Bronchial epithelial cell (primary cell): ENCODE measurements at regions not wholly inside any gene's neighbourhood (a gene's known extent, or its start where the extent isn't known, plus 50 kb on each side); places are given as distances from the start of the nearest gene placed in this dataset.

Experiments
- DNase-seq: peaks from one replicate; pipeline ENCODE4 v3.0.0-alpha.2; 2010; ENCODE audit warnings: low read depth
- FAIRE-seq: peaks from 2 replicates; lab custom pipeline; 2011; peaks lifted over from hg19 to GRCh38; lab: Jason Lieb, UNC
- H3K27me3 ChIP-seq: 2 replicates; pipeline ENCODE4 v1.5.1; 2011; ENCODE audit warnings: low read length; ENCODE audit not compliant: control insufficient read depth, insufficient read depth
- H3K36me3 ChIP-seq: 2 replicates; pipeline ENCODE4 v1.5.1; 2011; ENCODE audit warnings: low read length; ENCODE audit not compliant: control insufficient read depth, insufficient read depth
- H3K4me3 ChIP-seq: 2 replicates; pipeline ENCODE4 v1.5.1; 2011; ENCODE audit warnings: mild to moderate bottlenecking, low read depth, low read length, control low read depth
- TF ChIP-seq, protein P1 (sequence below): IDR thresholded peaks from 2 replicates; pipeline ENCODE4 v1.5.1; 2011; ENCODE audit warnings: mild to moderate bottlenecking, moderate library complexity, low read length, control low read depth, inconsistent platforms; ENCODE audit not compliant: insufficient read depth, severe bottlenecking

DNA sequence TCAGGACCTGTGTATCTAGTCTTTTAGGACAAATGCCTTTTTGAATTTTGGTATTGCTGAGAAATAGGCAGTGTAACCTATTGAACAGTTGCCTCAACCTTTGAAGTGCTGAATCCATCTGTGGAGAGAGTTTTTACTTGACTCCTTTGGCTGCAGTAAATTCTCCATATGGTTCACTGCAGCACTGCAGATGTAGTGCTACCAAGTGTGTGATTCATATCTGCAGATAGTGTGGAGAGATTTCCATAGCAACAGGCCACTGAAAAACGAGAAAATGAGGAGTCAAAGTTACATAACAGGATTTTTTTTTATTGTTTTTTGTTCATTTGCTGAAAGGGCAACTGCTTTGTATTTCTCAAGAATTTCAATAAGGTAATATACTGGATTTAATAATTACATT is 356.1 kb downstream of the RAB38 start:
- Histone ChIP-seq H3K27me3 (no peaks in the 10 kb centered on the region), H3K4me3 (no peak overlapping the region), H3K36me3 (no peaks in the 10 kb centered on the region)
- TF ChIP-seq, protein P1, sequence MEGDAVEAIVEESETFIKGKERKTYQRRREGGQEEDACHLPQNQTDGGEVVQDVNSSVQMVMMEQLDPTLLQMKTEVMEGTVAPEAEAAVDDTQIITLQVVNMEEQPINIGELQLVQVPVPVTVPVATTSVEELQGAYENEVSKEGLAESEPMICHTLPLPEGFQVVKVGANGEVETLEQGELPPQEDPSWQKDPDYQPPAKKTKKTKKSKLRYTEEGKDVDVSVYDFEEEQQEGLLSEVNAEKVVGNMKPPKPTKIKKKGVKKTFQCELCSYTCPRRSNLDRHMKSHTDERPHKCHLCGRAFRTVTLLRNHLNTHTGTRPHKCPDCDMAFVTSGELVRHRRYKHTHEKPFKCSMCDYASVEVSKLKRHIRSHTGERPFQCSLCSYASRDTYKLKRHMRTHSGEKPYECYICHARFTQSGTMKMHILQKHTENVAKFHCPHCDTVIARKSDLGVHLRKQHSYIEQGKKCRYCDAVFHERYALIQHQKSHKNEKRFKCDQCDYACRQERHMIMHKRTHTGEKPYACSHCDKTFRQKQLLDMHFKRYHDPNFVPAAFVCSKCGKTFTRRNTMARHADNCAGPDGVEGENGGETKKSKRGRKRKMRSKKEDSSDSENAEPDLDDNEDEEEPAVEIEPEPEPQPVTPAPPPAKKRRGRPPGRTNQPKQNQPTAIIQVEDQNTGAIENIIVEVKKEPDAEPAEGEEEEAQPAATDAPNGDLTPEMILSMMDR: no peak
- no peak for FAIRE-seq
- DNase-seq: no peak

DNA sequence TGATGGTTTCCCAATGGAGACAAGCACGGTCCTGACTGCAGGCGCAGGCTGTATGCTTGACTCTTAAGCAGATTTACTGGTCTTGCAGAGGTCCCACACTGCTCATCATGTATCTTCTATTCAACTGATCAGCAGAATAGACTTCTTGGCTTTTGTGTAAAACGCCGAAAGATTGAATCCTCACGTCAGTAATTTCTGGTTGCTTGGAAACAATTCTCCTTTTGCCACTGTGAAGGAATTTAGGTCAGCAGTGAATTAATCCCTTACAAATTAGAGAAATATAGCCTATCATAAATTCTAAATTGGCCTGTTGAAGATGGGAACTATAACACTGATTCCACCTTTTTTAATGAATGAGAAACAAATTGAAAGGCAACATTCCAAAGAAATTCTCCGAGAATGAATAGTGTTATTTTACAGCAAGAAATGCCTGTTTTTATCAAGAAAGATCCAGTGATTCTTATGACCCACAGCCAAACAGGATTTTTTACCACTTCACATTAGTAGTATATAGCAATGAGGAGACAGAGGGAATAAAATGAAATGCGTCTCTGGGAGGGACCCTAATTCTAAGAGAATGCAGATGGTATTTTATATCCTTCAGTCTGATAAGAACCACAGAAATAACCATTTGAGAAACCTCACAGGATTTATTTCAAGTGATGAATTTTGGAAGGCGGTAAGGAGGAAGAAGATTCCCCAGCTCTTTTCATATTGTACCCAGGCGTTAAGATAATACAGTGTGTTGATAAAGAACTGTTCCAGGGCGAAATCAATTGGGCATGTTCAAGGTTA is 362.5 kb downstream of the RAB38 start:
- H3K36me3 ChIP-seq: no peaks in the 10 kb centered on the region
- TF ChIP-seq, protein P1: no peak
- no peak for DNase-seq
- H3K4me3 ChIP-seq: no peak overlapping the region
- no peak for FAIRE-seq
- peaks cover 2% of the 10 kb centered on the region for H3K27me3 ChIP-seq

- DNase-seq (no peak), FAIRE-seq (no peak)
- Histone ChIP-seq H3K27me3 (peaks cover 2% of the 10 kb centered on the region), H3K36me3 (no peaks in the 10 kb centered on the region), H3K4me3 (no peak overlapping the region)
- TF ChIP-seq, protein P1: no peak
These were observed 364.8 kb downstream of the RAB38 start for GRCh38 chr11:87810486-87810885.

- no peak for DNase-seq
These were observed 366.0 kb downstream of the RAB38 start for GRCh38 chr11:87809256-87809655.

GRCh38 chr11:87804176-87804575 is 371.1 kb downstream of the RAB38 start:
- DNase-seq (no peak), FAIRE-seq (no peak)
- Histone ChIP-seq H3K4me3 (no peak overlapping the region), H3K36me3 (no peaks in the 10 kb centered on the region), H3K27me3 (no peaks in the 10 kb centered on the region)
- TF ChIP-seq, protein P1: no peak

More at GRCh38 chr11:87809256-87809655, 366.0 kb downstream of the RAB38 start:
- Histone ChIP-seq H3K4me3 (no peak overlapping the region), H3K36me3 (no peaks in the 10 kb centered on the region), H3K27me3 (peaks cover 2% of the 10 kb centered on the region)
- FAIRE-seq: no peak
- TF ChIP-seq, protein P1: no peak
